GM12878 (cell line): ENCODE measurements at regions not wholly inside any gene's neighbourhood (a gene's known extent, or its start where the extent isn't known, plus 50 kb on each side); places are given as distances from the start of the nearest gene placed in this dataset.

Source experiments
- ATAC-seq: fragments of 200-7000 bp; cut with Tn5 transposase; 3 replicates; pipeline ENCODE4 v1.9.1; 2020; ENCODE audit warnings: mild to moderate bottlenecking, moderate library complexity
- BruUV-seq: library from RNA; stranded (reverse); fragments of 400-500 nt; replicated peaks from 2 replicates; lab custom pipeline; 2021; lab: Mats Ljungman, UMichigan
- CTCF ChIA-PET: fragments of 300-600 bp; sonication (Branson Sonifier 250); formaldehyde crosslinking; extraction: SDS; loops from one replicate; lab custom pipeline; 2021; ENCODE audit warnings: inconsistent platforms; lab: Yijun Ruan, JAX
- POLR2A ChIA-PET: fragments of 350-600 bp; formaldehyde crosslinking; extraction: SDS; loops from one replicate; lab custom pipeline; 2021; ENCODE audit warnings: inconsistent platforms; lab: Charles Lee
- RAD21 ChIA-PET: fragments of 300-600 bp; sonication (Branson Sonifier 250); formaldehyde crosslinking; loops from one replicate; lab custom pipeline; 2023; ENCODE audit warnings: antibody characterized with exemption; ENCODE audit not compliant: unreplicated experiment; lab: Charles Lee
- SMC1A ChIA-PET: fragments of 300-600 bp; sonication (Branson Sonifier 250); formaldehyde crosslinking; loops from one replicate; lab custom pipeline; 2023; ENCODE audit not compliant: unreplicated experiment, uncharacterized antibody; lab: Charles Lee
- DNase-seq: peaks from one replicate; pipeline ENCODE4 v3.0.0-alpha.2; 2011; ENCODE audit warnings: low read depth, low spot score
- FAIRE-seq: peaks from 3 replicates; lab custom pipeline; 2011; peaks lifted over from hg19 to GRCh38; lab: Jason Lieb, UNC
- H2AFZ ChIP-seq: 2 replicates; pipeline ENCODE4 v1.6.0; 2011; ENCODE audit warnings: low read depth, low read length, control low read depth; ENCODE audit not compliant: control insufficient read depth
- H3K27ac ChIP-seq: 2 replicates; pipeline ENCODE4 v1.5.1; 2011; ENCODE audit warnings: control low read depth; ENCODE audit not compliant: control insufficient read depth, insufficient read depth
- H3K27me3 ChIP-seq, 2 experiments: replicated peaks in 1 of 2; 2 replicates each; pipeline versions ENCODE4 v1.6.0 to v1.6.1; 2011; ENCODE audit warnings: low read length in 1 of 2; ENCODE audit not compliant: control insufficient read depth in 2 of 2, insufficient read depth in 2 of 2
- H3K36me3 ChIP-seq, 2 experiments: 2 replicates each; pipeline ENCODE4 v1.5.1; 2011; ENCODE audit warnings: low read length in 1 of 2; ENCODE audit not compliant: control insufficient read depth in 2 of 2, insufficient read depth in 2 of 2
- H3K4me1 ChIP-seq: 2 replicates; pipeline ENCODE4 v1.6.1; 2011; ENCODE audit warnings: mild to moderate bottlenecking, low read length, moderate library complexity, mixed read lengths; ENCODE audit not compliant: control insufficient read depth, insufficient read depth
- H3K4me2 ChIP-seq: 2 replicates; pipeline ENCODE4 v1.6.0; 2011; ENCODE audit warnings: control low read depth; ENCODE audit not compliant: control insufficient read depth, insufficient read depth
- H3K4me3 ChIP-seq: fragments of 200-600 bp; sonication (generic); 2 replicates; pipeline ENCODE4 v1.5.1; 2016
- H3K79me2 ChIP-seq: 2 replicates; pipeline ENCODE4 v1.6.0; 2011; ENCODE audit warnings: low read length; ENCODE audit not compliant: control insufficient read depth, insufficient read depth
- H3K9ac ChIP-seq: 2 replicates; pipeline ENCODE4 v1.8.0; 2011; ENCODE audit warnings: low read length, control low read depth, mixed read lengths; ENCODE audit not compliant: control insufficient read depth, insufficient read depth
- H3K9me3 ChIP-seq: replicated peaks from 3 replicates; pipeline ENCODE4 v1.5.1; 2011; ENCODE audit warnings: mild to moderate bottlenecking, low read length; ENCODE audit not compliant: control insufficient read depth, insufficient read depth
- H4K20me1 ChIP-seq: 2 replicates; pipeline ENCODE4 v1.6.0; 2011; ENCODE audit not compliant: control insufficient read depth, insufficient read depth
- BACH1 ChIP-seq: fragments of 450-650 bp; IDR thresholded peaks from 2 replicates; pipeline ENCODE4 v1.6.1; 2017; ENCODE audit warnings: mild to moderate bottlenecking, borderline replicate concordance
- DPF2 ChIP-seq: fragments of 450-650 bp; IDR thresholded peaks from 2 replicates; pipeline ENCODE4 v1.6.1; 2017; ENCODE audit warnings: mild to moderate bottlenecking
- EZH2 ChIP-seq: IDR thresholded peaks from 2 replicates; pipeline ENCODE4 v1.6.1; 2012; ENCODE audit warnings: low read depth, mild to moderate bottlenecking, control low read depth, inconsistent platforms, low read length, borderline replicate concordance; ENCODE audit not compliant: control insufficient read depth
- GABPA ChIP-seq: IDR thresholded peaks from 2 replicates; pipeline ENCODE4 v1.6.1; 2014; ENCODE audit warnings: antibody characterized with exemption, low read depth, mild to moderate bottlenecking, inconsistent platforms
- HDAC6 ChIP-seq: fragments of 200-600 bp; sonication (generic); IDR thresholded peaks from one replicate; pipeline ENCODE4 v1.8.0; 2017; ENCODE audit warnings: antibody characterized with exemption; ENCODE audit not compliant: unreplicated experiment
- HSF1 ChIP-seq: fragments of 150-350 bp; IDR thresholded peaks from 2 replicates; pipeline ENCODE4 v1.6.1; 2014; ENCODE audit warnings: mild to moderate bottlenecking, low read depth, low read length
- NKRF ChIP-seq: fragments of 450-650 bp; conservative IDR thresholded peaks from 2 replicates; pipeline ENCODE4 v1.6.1; 2017; ENCODE audit warnings: mild to moderate bottlenecking, moderate library complexity
- PBX3 ChIP-seq: IDR thresholded peaks from 2 replicates; pipeline ENCODE4 v1.6.1; 2011; ENCODE audit warnings: mild to moderate bottlenecking, low read depth, low read length, moderate library complexity; ENCODE audit not compliant: insufficient replicate concordance
- POLR2AphosphoS5 ChIP-seq: IDR thresholded peaks from 2 replicates; pipeline ENCODE4 v1.6.1; 2011; ENCODE audit warnings: mild to moderate bottlenecking, low read length, inconsistent platforms
- SMAD1 ChIP-seq: fragments of 450-650 bp; IDR thresholded peaks from 2 replicates; pipeline ENCODE4 v1.6.1; 2018; ENCODE audit warnings: mild to moderate bottlenecking, low read depth; ENCODE audit not compliant: partially characterized antibody
- TCF7 ChIP-seq: IDR thresholded peaks from 2 replicates; pipeline ENCODE4 v1.6.1; 2014; ENCODE audit warnings: antibody characterized with exemption, borderline replicate concordance
- ZBTB40 ChIP-seq: fragments of 450-650 bp; IDR thresholded peaks from 2 replicates; pipeline ENCODE4 v1.6.1; 2016; ENCODE audit warnings: mild to moderate bottlenecking, moderate library complexity, borderline replicate concordance
- ZNF622 ChIP-seq: fragments of 450-650 bp; IDR thresholded peaks from 2 replicates; pipeline ENCODE4 v1.6.1; 2017; ENCODE audit warnings: mild to moderate bottlenecking, inconsistent platforms
- WGBS: methylation state at CpG from one replicate; pipeline ENCODE4 v1.1.6; 2016; ENCODE audit warnings: low lambda C conversion rate; ENCODE audit not compliant: insufficient replicate concordance, insufficient coverage; ENCODE audit errors: missing lambda C conversion rate; 5-methylcytosine and 5-hydroxymethylcytosine counted together
- in situ Hi-C: fragments of 300-500 bp; cut with MboI; formaldehyde crosslinking; loops from 9 replicates; pipeline ENCODE4 v1.14.3; 2018; ENCODE audit warnings: mixed read lengths
- intact Hi-C: fragments of 100-400 bp; cut with micrococcal nuclease; formaldehyde crosslinking; loops from one replicate; pipeline ENCODE4 v1.14.2; 2022; ENCODE audit not compliant: unreplicated experiment

GRCh38 chr20:24340933-24341332, 128.5 kb upstream of the SYNDIG1 start (continued):
- TF ChIP-seq NKRF (no peak), SMAD1 (no peak), TCF7 (no peak), BACH1 (no peak), GABPA (no peak), DPF2 (no peak), POLR2AphosphoS5 (no peak)

- H3K36me3 ChIP-seq: no peaks in the 10 kb centered on the region
- no peak for TF ChIP-seq ZNF622
- TF ChIP-seq ZBTB40: no peak
- no peak for TF ChIP-seq HDAC6
- TF ChIP-seq EZH2: no peak
- no peak for TF ChIP-seq PBX3
- no peak for TF ChIP-seq HSF1
- intact Hi-C loops (no loop called here), in situ Hi-C loops (no loop called here)
- RAD21 ChIA-PET: no interaction called here
- H3K4me3 ChIP-seq: no peak overlapping the region
- 37% methylated on average over 5 of the region's 5 CpGs for WGBS
- no peak for DNase-seq
- no peak for FAIRE-seq
- no peaks in the 10 kb centered on the region for H3K4me1 ChIP-seq
- H2AFZ ChIP-seq: no peak overlapping the region
- H3K79me2 ChIP-seq: no peaks in the 10 kb centered on the region
- no peak for ATAC-seq
- H3K4me2 ChIP-seq: no peak overlapping the region
- no peak overlapping the region for H3K9ac ChIP-seq
- no TSS peak for BruUV-seq
- no peaks in the 10 kb centered on the region for H3K9me3 ChIP-seq
- no peaks in the 10 kb centered on the region for H3K27me3 ChIP-seq
- POLR2A ChIA-PET: no interaction called here
- SMC1A ChIA-PET: no interaction called here
- no peaks in the 10 kb centered on the region for H4K20me1 ChIP-seq
- CTCF ChIA-PET: no interaction called here
- H3K27ac ChIP-seq: no peak overlapping the region
Measured at GRCh38 chr20:24339210-24339641, 130.2 kb upstream of the SYNDIG1 start.
